H1 (cell line): ENCODE measurements at regions not wholly inside any gene's neighbourhood (a gene's known extent, or its start where the extent isn't known, plus 50 kb on each side); places are given as distances from the start of the nearest gene placed in this dataset.

ENCODE experiments used
- CHD1 ChIP-seq: IDR thresholded peaks from 2 replicates; pipeline ENCODE4 v1.6.1; 2012; ENCODE audit warnings: low read depth, low read length, improper control_type of control experiment
- FOSL1 ChIP-seq: IDR thresholded peaks from 2 replicates; pipeline ENCODE4 v1.6.1; 2011; ENCODE audit warnings: mild to moderate bottlenecking, low read depth, low read length, moderate library complexity; ENCODE audit not compliant: insufficient read depth
- GABPA ChIP-seq: IDR thresholded peaks from 2 replicates; pipeline ENCODE4 v1.6.1; 2011; ENCODE audit warnings: mild to moderate bottlenecking, low read length, moderate library complexity, borderline replicate concordance; ENCODE audit not compliant: insufficient read depth
- JUN ChIP-seq: IDR thresholded peaks from 2 replicates; pipeline ENCODE4 v1.6.1; 2011; ENCODE audit warnings: low read depth, mild to moderate bottlenecking, improper control_type of control experiment, low read length
- JUND ChIP-seq: IDR thresholded peaks from 2 replicates; pipeline ENCODE4 v1.6.1; 2011; ENCODE audit warnings: mild to moderate bottlenecking, improper control_type of control experiment, low read length
- POLR2A ChIP-seq, 2 experiments: IDR thresholded peaks; 1 replicate in 1 of 2; 2 replicates in 1 of 2; pipeline ENCODE4 v1.6.1; 2011; ENCODE audit warnings: low read depth in 2 of 2, low read length in 2 of 2, mild to moderate bottlenecking in 2 of 2; ENCODE audit errors: control extremely low read depth in 1 of 2
- RAD21 ChIP-seq, 2 experiments: IDR thresholded peaks in 1 of 2; conservative IDR thresholded peaks in 1 of 2; 2 replicates each; pipeline ENCODE4 v1.6.1; 2011; ENCODE audit warnings: low read depth in 2 of 2, low read length in 2 of 2, improper control_type of control experiment in 1 of 2, inconsistent platforms in 1 of 2, mild to moderate bottlenecking in 1 of 2, moderate library complexity in 1 of 2
- TCF12 ChIP-seq: IDR thresholded peaks from 2 replicates; pipeline ENCODE4 v1.6.1; 2011; ENCODE audit warnings: low read depth, mild to moderate bottlenecking, low read length
- YY1 ChIP-seq: IDR thresholded peaks from 2 replicates; pipeline ENCODE4 v1.6.1; 2011; ENCODE audit warnings: low read depth, mild to moderate bottlenecking, low read length
- TF ChIP-seq, protein P1 (sequence below), 3 experiments: IDR thresholded peaks; 1 replicate in 2 of 3; 2 replicates in 1 of 3; pipeline versions ENCODE4 v1.5.1 to v1.6.1; 2011; ENCODE audit warnings: low read length in 3 of 3, mild to moderate bottlenecking in 3 of 3, inconsistent platforms in 2 of 3, low read depth in 1 of 3, moderate library complexity in 1 of 3; ENCODE audit not compliant: insufficient read depth in 1 of 3; ENCODE audit errors: control extremely low read depth in 1 of 3

DNA sequence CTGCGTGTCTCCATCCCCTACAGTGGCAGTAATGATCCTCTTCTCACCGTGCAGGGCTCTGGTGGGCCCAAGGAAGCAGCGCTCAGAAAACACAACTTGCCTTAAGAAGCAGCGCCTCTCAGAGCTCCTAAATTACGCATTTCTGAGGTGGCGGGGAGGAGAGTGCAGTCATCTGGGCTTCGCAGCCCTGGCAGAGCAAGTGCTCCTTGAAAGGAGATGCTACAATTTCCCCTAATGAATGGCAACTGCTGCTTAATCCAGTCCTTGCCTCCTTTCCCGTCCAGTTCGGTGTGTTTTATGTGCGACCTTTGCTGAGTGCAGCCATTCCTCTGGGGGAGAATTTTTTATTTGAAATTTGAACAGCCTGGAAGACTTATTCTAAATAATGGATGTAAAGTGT, 287.3 kb downstream of the PTPRU start:
- TF ChIP-seq POLR2A (IDR thresholded peaks at IDR 0.05; ENCODE audit: control extremely low read depth in 1 of 2, low read depth in 2 of 2, low read length in 2 of 2) (no peak), RAD21 (IDR thresholded peaks at IDR 0.05 in 1 of 2, conservative IDR thresholded peaks at IDR 0.05 in 1 of 2; ENCODE audit: low read depth in 2 of 2, low read length in 2 of 2) (no peak), CHD1 (no peak), JUN (no peak), FOSL1 (no peak), TCF12 (no peak), YY1 (no peak), JUND (no peak), GABPA (no peak)
- TF ChIP-seq, protein P1, sequence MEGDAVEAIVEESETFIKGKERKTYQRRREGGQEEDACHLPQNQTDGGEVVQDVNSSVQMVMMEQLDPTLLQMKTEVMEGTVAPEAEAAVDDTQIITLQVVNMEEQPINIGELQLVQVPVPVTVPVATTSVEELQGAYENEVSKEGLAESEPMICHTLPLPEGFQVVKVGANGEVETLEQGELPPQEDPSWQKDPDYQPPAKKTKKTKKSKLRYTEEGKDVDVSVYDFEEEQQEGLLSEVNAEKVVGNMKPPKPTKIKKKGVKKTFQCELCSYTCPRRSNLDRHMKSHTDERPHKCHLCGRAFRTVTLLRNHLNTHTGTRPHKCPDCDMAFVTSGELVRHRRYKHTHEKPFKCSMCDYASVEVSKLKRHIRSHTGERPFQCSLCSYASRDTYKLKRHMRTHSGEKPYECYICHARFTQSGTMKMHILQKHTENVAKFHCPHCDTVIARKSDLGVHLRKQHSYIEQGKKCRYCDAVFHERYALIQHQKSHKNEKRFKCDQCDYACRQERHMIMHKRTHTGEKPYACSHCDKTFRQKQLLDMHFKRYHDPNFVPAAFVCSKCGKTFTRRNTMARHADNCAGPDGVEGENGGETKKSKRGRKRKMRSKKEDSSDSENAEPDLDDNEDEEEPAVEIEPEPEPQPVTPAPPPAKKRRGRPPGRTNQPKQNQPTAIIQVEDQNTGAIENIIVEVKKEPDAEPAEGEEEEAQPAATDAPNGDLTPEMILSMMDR (IDR thresholded peaks at IDR 0.05; ENCODE audit: control extremely low read depth in 1 of 3, insufficient read depth in 1 of 3, low read depth in 1 of 3, low read length in 3 of 3): no peak
